ENCODE measurements at regions not wholly inside any gene's neighbourhood (a gene's known extent, or its start where the extent isn't known, plus 50 kb on each side); places are given as distances from the start of the nearest gene placed in this dataset.
"Not testable (repeated sequence)": the region's sequence is repeated elsewhere in the genome, so short reads cannot be mapped to it uniquely, and the experiment has no call there.

DNA sequence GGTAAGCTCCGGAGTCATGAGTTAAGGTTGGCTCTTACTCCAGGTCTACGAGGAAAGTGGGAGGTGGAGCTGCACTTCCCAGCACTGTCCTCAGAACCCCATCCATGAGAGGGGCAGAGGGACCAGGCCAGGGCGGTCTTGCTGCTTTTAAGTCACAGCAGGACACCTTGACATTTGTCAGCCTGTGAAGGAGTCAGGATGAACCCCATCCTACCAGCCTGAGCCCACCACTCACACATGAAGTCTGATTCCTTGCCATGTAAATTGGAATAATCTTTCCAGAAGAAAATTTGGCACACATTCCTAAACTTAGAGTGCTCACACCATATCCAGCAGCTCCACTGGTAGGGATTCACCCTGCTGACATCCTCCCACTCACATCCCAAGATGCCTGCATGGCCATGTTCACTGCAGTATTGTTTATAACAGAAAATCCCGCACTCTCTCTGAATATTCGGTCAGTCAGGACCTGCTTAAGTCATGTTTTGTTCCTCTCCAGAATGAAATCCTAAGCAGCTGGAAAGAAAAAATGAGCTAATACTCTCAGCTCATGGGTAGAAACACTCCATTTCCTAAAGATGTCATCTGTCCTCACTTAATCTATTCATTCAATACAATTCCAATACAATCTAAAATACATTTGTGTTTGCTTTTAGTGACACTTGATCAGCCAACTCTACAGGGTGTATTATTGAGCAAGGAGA is 79.3 kb upstream of the COL5A1 start:
- DNase-seq = no peak

GRCh38 chr9:134563397-134563796 is 78.2 kb upstream of the COL5A1 start:
- no peak for DNase-seq

DNA sequence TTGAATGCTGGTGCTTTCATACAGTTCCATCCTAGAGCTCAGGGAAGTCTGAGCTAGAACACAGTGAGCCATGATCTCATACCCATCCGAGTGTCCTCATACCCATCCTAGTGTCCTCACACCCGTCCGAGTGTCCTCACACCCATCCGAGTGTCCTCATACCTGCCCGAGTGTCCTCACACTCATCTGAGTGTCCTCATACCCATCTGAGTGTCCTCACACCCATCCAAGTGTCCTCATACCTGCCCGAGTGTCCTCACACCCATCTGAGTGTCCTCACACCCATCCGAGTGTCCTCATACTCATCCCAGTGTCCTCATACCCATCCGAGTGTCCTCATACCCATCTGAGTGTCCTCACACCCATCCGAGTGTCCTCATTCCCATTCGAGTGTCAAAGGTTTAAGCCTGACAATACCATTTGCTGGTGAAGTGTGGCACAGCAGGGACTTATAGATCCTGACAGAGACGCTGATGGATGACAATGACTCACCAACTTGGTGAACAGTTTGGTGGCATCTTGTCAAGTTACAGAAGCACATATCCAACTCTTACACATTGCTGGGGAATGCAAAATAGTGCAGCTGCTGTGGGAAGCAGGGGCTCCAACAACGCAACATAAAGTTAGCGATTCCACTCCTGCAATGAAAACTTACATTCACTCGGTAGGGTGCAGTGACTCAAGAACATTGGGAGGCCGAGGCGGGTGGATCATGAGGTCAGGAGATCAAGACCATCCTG is 77.0 kb upstream of the COL5A1 start:
- DNase-seq = peak; percentile 21

- no peak for DNase-seq
These were observed 76.2 kb upstream of the COL5A1 start for GRCh38 chr9:134565316-134565915.

- DNase-seq = no peak
These were observed 75.3 kb upstream of the COL5A1 start for GRCh38 chr9:134566196-134566847.

GRCh38 chr9:134566936-134567335 is 74.7 kb upstream of the COL5A1 start:
- DNase-seq = no peak

DNA sequence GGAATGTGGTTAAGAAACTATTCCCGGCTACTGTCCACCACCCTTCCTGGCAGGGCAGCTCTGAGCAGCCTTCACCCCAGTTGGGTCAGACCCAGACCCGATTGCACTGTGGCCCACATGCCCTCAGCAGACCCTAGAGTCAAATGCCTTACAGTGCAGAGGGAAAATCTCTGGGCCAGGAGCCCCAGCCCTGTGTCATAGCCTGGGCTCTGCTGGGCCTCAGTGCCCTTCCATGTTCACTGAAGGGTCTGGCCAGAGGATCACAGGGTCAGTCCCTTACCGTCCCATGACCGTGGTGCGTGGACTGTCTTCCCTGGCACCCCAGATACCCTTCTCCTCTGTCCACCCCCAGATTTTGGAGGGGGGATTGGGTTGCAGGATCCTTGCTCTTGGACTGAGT is 73.5 kb upstream of the COL5A1 start:
- DNase-seq = no peak

DNA sequence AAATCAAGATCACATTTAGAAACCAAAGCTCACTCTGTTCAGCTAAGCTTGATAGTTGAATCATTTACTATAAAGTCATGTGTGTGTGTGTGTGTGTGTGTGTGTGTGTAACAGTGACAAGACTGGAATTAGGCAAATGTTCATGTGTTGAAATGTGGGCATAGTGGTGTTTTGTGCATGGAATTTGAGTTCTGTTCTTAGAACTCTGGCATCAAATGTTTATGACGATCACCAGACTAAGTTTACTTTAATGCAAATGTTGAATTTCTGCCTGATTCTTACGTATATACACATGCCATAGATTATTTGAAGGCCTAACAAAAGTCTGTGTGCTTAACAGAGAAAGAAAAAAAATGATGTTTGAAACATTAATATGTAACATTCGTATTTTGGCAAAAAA is 72.8 kb upstream of the COL5A1 start:
- DNase-seq = no peak

GRCh38 chr9:134569626-134570025 is 72.0 kb upstream of the COL5A1 start:
- no peak for DNase-seq

DNA sequence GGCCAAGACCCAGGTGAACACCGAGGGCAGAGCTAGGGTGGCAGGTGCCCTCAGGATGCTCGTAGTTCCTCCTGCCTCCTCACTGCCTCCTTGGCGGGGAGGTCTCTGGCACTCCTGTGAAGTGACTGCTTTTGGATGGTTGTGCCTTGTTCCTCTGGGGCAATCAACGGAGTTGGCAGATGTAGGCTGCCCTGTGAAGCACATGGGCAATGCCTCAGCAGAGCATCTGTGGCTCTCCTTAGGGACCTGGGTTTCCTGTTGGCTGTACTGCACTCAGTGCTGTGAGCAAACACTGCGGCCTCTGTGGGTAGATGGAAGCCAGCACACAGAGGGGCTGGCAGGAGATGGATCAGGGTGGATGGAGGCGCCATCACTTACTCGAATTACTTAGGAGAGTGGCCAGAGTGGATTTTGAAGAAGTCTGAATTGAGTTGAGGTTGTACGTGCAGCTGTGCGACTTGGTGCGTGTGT is 71.4 kb upstream of the COL5A1 start:
- DNase-seq = no peak

- DNase-seq = no peak
These were observed 70.8 kb upstream of the COL5A1 start for GRCh38 chr9:134570711-134571325.

GRCh38 chr9:134571326-134571931 is 70.2 kb upstream of the COL5A1 start:
- no peak for DNase-seq

DNA sequence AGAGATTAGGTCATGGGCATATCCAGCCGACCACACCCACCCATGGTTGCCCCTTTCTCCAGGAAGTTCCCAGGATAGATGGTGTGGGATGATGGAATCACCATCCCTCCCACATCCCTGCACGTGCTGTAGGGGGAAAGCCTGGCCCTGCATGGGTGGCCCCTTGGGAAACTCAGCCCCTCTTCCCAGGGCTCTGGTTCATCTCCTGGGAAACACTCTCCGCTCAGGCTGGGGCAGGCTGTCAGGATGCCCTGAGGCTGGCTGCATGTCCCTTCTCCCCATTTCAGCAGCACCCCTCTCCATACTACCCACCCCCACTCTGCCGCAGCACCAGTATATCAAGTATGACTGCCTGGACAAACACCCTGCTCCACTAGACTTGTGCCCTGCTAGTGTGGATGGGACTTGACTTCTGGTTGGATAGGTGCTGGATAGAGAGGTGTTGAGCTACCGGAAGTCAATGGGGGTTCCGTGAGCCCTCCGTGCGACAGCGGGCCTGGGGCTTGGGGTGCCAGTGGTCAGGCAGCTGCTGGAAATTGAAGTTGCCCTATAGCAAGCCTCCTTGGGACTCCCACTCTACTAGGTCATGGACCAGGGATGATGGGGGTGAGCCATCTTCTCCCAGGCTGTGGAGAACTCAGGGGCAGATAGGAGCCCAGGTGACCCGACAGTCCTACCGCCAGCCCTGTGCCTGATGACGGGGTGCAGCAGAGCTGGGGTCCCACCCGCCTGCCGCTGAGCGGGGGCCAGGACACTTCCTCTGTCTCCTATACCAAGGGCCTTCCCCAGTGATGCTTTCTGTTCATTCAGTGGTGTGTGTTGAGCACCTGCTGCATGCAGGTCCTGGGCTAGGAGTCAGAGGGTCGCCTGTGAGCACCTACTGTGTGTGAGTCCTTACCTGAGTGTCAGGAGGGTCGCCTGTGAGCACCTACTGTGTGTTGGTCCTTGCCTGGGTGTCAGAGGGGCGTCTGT is 69.4 kb upstream of the COL5A1 start:
- no peak for DNase-seq

GRCh38 chr9:134574686-134575085 is 66.9 kb upstream of the COL5A1 start:
- not testable (repeated sequence) for DNase-seq

GRCh38 chr9:134575103-134575900 is 66.3 kb upstream of the COL5A1 start:
- DNase-seq = no peak

- no peak for DNase-seq
These were observed 65.8 kb upstream of the COL5A1 start for GRCh38 chr9:134575901-134576176.

- no peak for DNase-seq
These were observed 56.5 kb upstream of the COL5A1 start for GRCh38 chr9:134585021-134585561.

DNA sequence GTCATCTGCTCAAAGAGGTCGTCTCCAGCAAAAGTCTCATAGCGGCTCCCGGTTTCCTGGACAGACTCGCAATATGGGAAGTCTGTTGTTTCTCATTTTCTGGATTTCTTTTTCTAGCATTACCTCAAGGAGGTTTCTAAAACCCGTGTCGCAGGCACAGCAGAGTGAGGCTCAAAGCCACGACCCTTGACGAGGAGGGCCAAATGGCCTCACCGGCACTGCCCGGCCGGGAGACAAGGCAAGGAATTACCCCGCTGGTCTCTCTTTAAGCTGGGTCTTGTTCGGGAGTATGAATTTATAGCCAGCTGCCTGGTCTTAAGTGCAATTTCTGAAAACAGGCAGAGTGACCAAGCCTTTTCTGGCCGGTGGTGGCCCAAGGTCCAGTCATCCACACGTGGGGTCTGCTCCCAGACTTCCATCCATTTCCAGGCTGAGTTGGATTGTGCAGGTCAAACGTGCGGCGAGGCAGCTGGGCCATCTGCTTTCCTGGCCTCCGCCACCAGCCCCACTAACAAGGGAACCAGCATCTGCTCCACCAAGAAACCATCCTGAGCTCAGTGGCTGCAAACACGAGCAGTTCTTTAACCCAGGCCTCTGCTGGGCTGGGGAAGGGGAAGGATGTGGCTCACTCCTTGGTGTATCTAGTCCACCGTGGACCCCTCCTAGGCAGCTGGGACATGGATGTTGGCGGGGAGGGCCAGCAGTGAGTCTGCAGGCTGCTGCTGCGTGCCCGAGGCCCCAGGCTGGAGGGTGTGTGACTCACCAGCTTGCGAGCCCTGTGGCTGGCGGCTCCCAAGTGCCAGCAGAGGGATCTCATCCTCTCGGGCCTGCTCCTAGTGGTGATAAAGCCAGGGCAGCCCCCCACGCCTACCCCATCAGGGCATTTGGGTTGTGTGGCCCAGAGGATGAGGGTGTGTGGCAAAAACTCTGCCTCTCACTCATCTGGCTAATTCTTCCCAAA is 55.6 kb upstream of the COL5A1 start:
- peak; percentile 73 for DNase-seq

DNA sequence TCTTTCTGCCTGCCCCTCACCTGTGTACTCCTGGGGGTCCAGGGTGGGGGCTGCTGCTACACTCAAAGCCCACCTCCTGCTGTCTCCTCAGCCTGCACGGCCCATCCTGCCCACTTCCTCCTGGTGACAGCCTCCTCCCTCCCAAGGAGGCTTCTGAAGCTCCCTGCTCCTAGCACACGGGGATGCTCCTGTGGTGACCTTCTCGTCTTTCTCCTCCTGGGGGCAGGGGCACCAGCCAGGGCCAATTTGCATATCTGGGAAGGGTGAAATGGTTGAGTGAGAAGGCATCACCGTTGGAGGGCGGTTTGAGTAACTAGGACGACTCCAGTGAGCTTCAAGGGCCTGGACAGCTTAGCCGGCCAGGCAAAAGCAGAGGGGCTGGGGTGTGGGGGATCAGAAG is 51.9 kb upstream of the COL5A1 start:
- no peak for DNase-seq

All from T1000 (cell line).